Upper lobe of left lung (tissue), 4 donors: ENCODE measurements at regions not wholly inside any gene's neighbourhood (a gene's known extent, or its start where the extent isn't known, plus 50 kb on each side); places are given as distances from the start of the nearest gene placed in this dataset.

Source experiments
- CTCF ChIP-seq, 6 experiments: fragments of 450-650 bp in 4 of 6; fragments of 200-600 bp in 2 of 6; sonication (generic) in 2 of 6; IDR thresholded peaks; one replicate each; pipeline ENCODE4 v1.5.1; 2016 to 2019; ENCODE audit warnings: antibody characterized with exemption in 6 of 6
- EP300 ChIP-seq, 4 donors: sonication (generic); formaldehyde crosslinking; IDR thresholded peaks; one replicate each; pipeline ENCODE4 v1.5.1; 2017; ENCODE audit warnings: antibody characterized with exemption in 4 of 4, control low read depth in 2 of 4
- POLR2A ChIP-seq, 4 donors: fragments of 450-650 bp; IDR thresholded peaks; one replicate each; pipeline ENCODE4 v1.5.1; 2016 to 2017; ENCODE audit warnings: antibody characterized with exemption in 4 of 4, mild to moderate bottlenecking in 2 of 4
- POLR2AphosphoS5 ChIP-seq, 2 donors: sonication (generic); formaldehyde crosslinking; IDR thresholded peaks; one replicate each; pipeline ENCODE4 v1.5.1; 2017; ENCODE audit warnings: antibody characterized with exemption in 2 of 2

- no peak for TF ChIP-seq CTCF (IDR thresholded peaks at IDR 0.05)
- no peak for TF ChIP-seq POLR2A (IDR thresholded peaks at IDR 0.05)
- no peak for TF ChIP-seq POLR2AphosphoS5 (IDR thresholded peaks at IDR 0.05)
- TF ChIP-seq EP300 (IDR thresholded peaks at IDR 0.05): no peak
Measured at GRCh38 chr12:98328467-98328866, 186.9 kb upstream of the TMPO start.
